CD4-positive, alpha-beta T cell (primary cell): ENCODE measurements at regions not wholly inside any gene's neighbourhood (a gene's known extent, or its start where the extent isn't known, plus 50 kb on each side); places are given as distances from the start of the nearest gene placed in this dataset.
A peak's percentile ranks its signal among the peaks of the same experiment; 100 is the strongest.

ENCODE experiments used
- ATAC-seq: fragments of 200-7000 bp; cut with Tn5 transposase; one replicate; pipeline ENCODE4 v1.10.0; 2022; ENCODE audit warnings: mild to moderate bottlenecking; ENCODE audit not compliant: poor library complexity
- CTCF ChIA-PET: fragments of 350-600 bp; sonication (Branson Sonifier 250); formaldehyde crosslinking; loops from one replicate; lab custom pipeline; 2021; ENCODE audit warnings: antibody characterized with exemption, inconsistent platforms; lab: Charles Lee
- POLR2A ChIA-PET: fragments of 350-600 bp; sonication (Branson Sonifier 250); formaldehyde crosslinking; loops from one replicate; lab custom pipeline; 2021; ENCODE audit warnings: antibody characterized with exemption, inconsistent platforms; lab: Charles Lee
- DNase-seq, 14 experiments: peaks; one replicate each; pipeline ENCODE4 v3.0.0-alpha.2; 2013 to 2020; ENCODE audit warnings: mixed read lengths in 2 of 14
- H3K27ac ChIP-seq, 2 donors: one replicate each; pipeline versions ENCODE4 v1.5.1 to v1.7.0; 2013; ENCODE audit warnings: low read length in 2 of 2, low read depth in 1 of 2, mild to moderate bottlenecking in 1 of 2
- H3K27me3 ChIP-seq, 2 experiments: 1 replicate in 1 of 2; 2 replicates in 1 of 2; pipeline versions ENCODE4 v1.6.1 to v1.7.0; 2013; ENCODE audit warnings: low read length in 2 of 2, control low read depth in 1 of 2, mild to moderate bottlenecking in 1 of 2, moderate library complexity in 1 of 2; ENCODE audit not compliant: insufficient read depth in 2 of 2, control insufficient read depth in 1 of 2
- H3K36me3 ChIP-seq: one replicate; pipeline ENCODE4 v1.6.1; 2013; ENCODE audit warnings: low read length, control low read depth; ENCODE audit not compliant: insufficient read depth
- H3K4me1 ChIP-seq: one replicate; pipeline ENCODE4 v1.6.1; 2013; ENCODE audit warnings: low read length, control low read depth; ENCODE audit not compliant: insufficient read depth
- H3K4me3 ChIP-seq: one replicate; pipeline ENCODE4 v1.5.1; 2013; ENCODE audit warnings: mild to moderate bottlenecking, low read length, moderate library complexity
- H3K9me3 ChIP-seq, 2 experiments: 1 replicate in 1 of 2; 2 replicates in 1 of 2; pipeline versions ENCODE4 v1.6.1 to v1.7.0; 2013; ENCODE audit warnings: low read length in 2 of 2, mild to moderate bottlenecking in 2 of 2, control low read depth in 1 of 2, moderate library complexity in 1 of 2; ENCODE audit not compliant: control insufficient read depth in 1 of 2, insufficient read depth in 1 of 2
- H3K27ac Mint-ChIP-seq: one replicate; pipeline ENCODE4 v1.8.0; 2020; ENCODE audit warnings: mixed read lengths
- H3K27me3 Mint-ChIP-seq: one replicate; pipeline ENCODE4 v1.8.0; 2021; ENCODE audit warnings: mixed read lengths
- H3K36me3 Mint-ChIP-seq: one replicate; pipeline ENCODE4 v1.8.0; 2021; ENCODE audit warnings: low read depth, mixed read lengths
- H3K4me1 Mint-ChIP-seq: one replicate; pipeline ENCODE4 v1.8.0; 2021; ENCODE audit warnings: low read depth, mixed read lengths
- H3K4me3 Mint-ChIP-seq: one replicate; pipeline ENCODE4 v1.8.0; 2020; ENCODE audit warnings: mild to moderate bottlenecking, mixed read lengths
- H3K9me3 Mint-ChIP-seq: one replicate; pipeline ENCODE4 v1.8.0; 2020; ENCODE audit warnings: mixed read lengths
- intact Hi-C, 2 experiments: fragments of 100-400 bp; cut with DNase I in 1 of 2; cut with micrococcal nuclease in 1 of 2; formaldehyde crosslinking; loops; one replicate each; pipeline versions ENCODE4 v1.15.1 to v1.9.0; 2023 to 2025; cut with DNase I, micrococcal nuclease
- TF ChIP-seq, protein P1 (sequence below): fragments of 200-600 bp; IDR thresholded peaks from one replicate; pipeline ENCODE4 v1.8.0; 2022; ENCODE audit warnings: antibody characterized with exemption, mild to moderate bottlenecking

DNA sequence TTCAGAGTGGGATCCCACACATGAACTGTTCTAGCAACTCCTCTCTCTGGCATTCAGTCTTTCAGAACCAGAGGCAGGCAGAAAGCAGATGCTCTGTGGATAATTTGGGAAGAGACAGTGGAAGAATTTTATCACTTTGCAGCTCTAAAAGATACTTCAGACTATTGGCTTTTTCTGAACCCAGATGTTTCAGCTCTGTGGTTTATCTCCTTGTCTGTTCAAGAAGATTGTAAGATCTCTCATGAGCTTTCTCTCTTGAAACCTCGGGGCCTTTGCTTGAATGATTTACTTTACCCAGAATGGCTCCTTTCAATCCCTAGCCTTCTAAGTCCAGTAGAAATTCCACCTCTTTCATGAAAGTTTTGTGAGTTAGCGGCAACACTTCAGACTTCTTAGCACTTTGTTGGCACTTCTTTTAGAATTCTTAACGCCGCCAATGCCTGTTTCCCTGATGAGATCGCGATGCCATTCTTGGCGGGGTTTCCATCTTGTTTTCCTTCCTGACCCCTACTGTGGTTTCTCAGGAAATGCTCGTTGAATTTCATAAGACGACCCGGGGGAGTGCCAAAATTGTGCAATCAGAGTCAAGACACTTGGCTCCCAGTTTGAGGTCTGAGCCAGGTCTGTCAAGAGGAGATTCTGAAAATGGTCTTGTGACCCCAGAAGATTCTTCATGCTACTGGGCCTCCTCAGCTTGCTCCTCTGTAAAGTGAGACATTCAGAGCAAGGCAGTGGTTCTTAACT lies 107.0 kb upstream of the PRICKLE1 start:
- Mint-ChIP-seq H3K36me3 (no peaks in the 10 kb centered on the region), H3K4me3 (no peak overlapping the region), H3K27ac (no peak overlapping the region), H3K4me1 (no peaks in the 10 kb centered on the region), H3K9me3 (peaks cover 2% of the 10 kb centered on the region), H3K27me3 (no peaks in the 10 kb centered on the region)
- ChIA-PET POLR2A (no interaction called here), CTCF (no interaction called here)
- no peaks in the 10 kb centered on the region for H3K4me1 ChIP-seq
- H3K4me3 ChIP-seq, result no peak overlapping the region
- intact Hi-C loops, result no loop called here
- no peaks in the 10 kb centered on the region for H3K27me3 ChIP-seq
- H3K27ac ChIP-seq, result no peak overlapping the region
- H3K36me3 ChIP-seq, result no peaks in the 10 kb centered on the region
- peak in 1 of 14 experiments; percentile 8 for DNase-seq
- TF ChIP-seq, protein P1, sequence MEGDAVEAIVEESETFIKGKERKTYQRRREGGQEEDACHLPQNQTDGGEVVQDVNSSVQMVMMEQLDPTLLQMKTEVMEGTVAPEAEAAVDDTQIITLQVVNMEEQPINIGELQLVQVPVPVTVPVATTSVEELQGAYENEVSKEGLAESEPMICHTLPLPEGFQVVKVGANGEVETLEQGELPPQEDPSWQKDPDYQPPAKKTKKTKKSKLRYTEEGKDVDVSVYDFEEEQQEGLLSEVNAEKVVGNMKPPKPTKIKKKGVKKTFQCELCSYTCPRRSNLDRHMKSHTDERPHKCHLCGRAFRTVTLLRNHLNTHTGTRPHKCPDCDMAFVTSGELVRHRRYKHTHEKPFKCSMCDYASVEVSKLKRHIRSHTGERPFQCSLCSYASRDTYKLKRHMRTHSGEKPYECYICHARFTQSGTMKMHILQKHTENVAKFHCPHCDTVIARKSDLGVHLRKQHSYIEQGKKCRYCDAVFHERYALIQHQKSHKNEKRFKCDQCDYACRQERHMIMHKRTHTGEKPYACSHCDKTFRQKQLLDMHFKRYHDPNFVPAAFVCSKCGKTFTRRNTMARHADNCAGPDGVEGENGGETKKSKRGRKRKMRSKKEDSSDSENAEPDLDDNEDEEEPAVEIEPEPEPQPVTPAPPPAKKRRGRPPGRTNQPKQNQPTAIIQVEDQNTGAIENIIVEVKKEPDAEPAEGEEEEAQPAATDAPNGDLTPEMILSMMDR, result no peak
- no peak for ATAC-seq
- H3K9me3 ChIP-seq, result no peaks in the 10 kb centered on the region

DNA sequence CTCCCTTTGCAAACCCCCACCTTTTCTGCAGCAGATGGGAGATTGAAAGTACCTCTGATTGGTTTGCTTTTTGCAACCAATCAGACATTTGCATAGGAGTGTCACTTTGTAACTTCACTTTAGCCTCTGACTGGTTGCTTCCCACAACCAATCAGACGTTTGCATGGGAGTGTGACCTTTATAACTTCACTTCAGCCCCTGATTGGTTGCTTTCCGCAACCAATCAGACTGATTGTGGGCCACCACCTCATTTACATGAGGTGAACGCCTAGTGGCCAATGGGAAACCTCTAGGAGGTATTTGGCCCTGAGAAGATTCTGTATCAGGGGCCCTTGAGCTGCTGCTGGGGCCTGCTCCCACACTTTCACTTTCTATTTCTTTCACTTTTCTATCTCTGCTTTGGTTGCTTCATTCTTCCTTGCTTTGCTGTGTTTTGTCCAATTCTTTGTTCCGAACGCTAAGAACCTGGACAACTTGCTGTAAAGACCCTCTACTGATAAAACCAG lies 106.0 kb upstream of the PRICKLE1 start:
- H3K4me3 Mint-ChIP-seq, result no peak overlapping the region
- POLR2A ChIA-PET, result no interaction called here
- no peaks in the 10 kb centered on the region for H3K27me3 Mint-ChIP-seq
- intact Hi-C loops, result no loop called here
- DNase-seq (no peak), ATAC-seq (no peak)
- H3K27ac ChIP-seq, result no peak overlapping the region
- CTCF ChIA-PET, result no interaction called here
- H3K4me3 ChIP-seq, result no peak overlapping the region
- no peaks in the 10 kb centered on the region for H3K36me3 Mint-ChIP-seq
- no peaks in the 10 kb centered on the region for H3K4me1 Mint-ChIP-seq
- no peaks in the 10 kb centered on the region for H3K9me3 ChIP-seq
- H3K27ac Mint-ChIP-seq, result no peak overlapping the region
- no peaks in the 10 kb centered on the region for H3K36me3 ChIP-seq
- H3K4me1 ChIP-seq, result no peaks in the 10 kb centered on the region
- TF ChIP-seq, protein P1, result no peak
- H3K27me3 ChIP-seq, result no peaks in the 10 kb centered on the region
- peaks cover 7% of the 10 kb centered on the region for H3K9me3 Mint-ChIP-seq

DNA sequence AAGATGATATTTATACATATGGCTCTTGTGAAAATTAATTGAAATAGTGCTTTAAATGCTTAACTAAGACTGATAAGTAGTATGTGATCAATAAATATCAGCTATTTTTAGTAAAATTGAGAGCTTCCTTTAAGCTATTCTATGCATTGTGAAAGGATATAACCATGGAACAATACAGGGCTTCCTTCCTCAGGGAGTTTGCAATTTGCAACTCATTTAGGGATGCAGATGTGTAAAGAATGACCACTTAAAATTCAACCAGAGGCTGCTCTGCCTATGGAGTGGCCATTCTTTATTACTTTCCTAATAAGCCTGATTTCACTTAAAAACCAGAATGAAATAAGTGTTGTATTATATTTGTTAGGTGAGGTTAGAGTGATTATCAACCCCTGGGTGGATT lies 103.2 kb upstream of the PRICKLE1 start:
- Mint-ChIP-seq H3K4me3 (no peak overlapping the region), H3K36me3 (no peaks in the 10 kb centered on the region), H3K27ac (no peak overlapping the region), H3K27me3 (no peaks in the 10 kb centered on the region), H3K4me1 (no peaks in the 10 kb centered on the region), H3K9me3 (peaks cover 9% of the 10 kb centered on the region)
- no peak for ATAC-seq
- Histone ChIP-seq H3K27ac (no peak overlapping the region), H3K4me1 (no peaks in the 10 kb centered on the region), H3K36me3 (no peaks in the 10 kb centered on the region), H3K4me3 (no peak overlapping the region), H3K27me3 (no peaks in the 10 kb centered on the region), H3K9me3 (no peaks in the 10 kb centered on the region)
- intact Hi-C loops, result no loop called here
- TF ChIP-seq, protein P1, result no peak
- no peak for DNase-seq
- POLR2A ChIA-PET, result no interaction called here
- CTCF ChIA-PET, result no interaction called here
